NCI-H2107 (cell line): ENCODE measurements at regions not wholly inside any gene's neighbourhood (a gene's known extent, or its start where the extent isn't known, plus 50 kb on each side); places are given as distances from the start of the nearest gene placed in this dataset.

Source experiments
- DNase-seq: peaks from one replicate; lab custom pipeline; 2025; lab: John Stamatoyannopoulos, UW

- no peak for DNase-seq
Observed at GRCh38 chr11:13220148-13220547, 57.4 kb upstream of the BMAL1 start.

GRCh38 chr11:13221722-13222121 lies 55.9 kb upstream of the BMAL1 start:
- no peak for DNase-seq

GRCh38 chr11:13222285-13222684 lies 55.3 kb upstream of the BMAL1 start:
- no peak for DNase-seq

- no peak for DNase-seq
Observed at GRCh38 chr11:13223112-13223511, 54.5 kb upstream of the BMAL1 start.

GRCh38 chr11:13224324-13224723 lies 53.3 kb upstream of the BMAL1 start:
- DNase-seq, result no peak

- no peak for DNase-seq
Observed at GRCh38 chr11:13225038-13226001, 52.3 kb upstream of the BMAL1 start.

- DNase-seq, result no peak
Observed at GRCh38 chr11:13227676-13228255, 49.8 kb upstream of the BMAL1 start.
